ENCODE measurements at regions not wholly inside any gene's neighbourhood (a gene's known extent, or its start where the extent isn't known, plus 50 kb on each side); places are given as distances from the start of the nearest gene placed in this dataset.
"Not testable (repeated sequence)": the region's sequence is repeated elsewhere in the genome, so short reads cannot be mapped to it uniquely, and the experiment has no call there.

GRCh38 chr15:59894835-59895234 is 109.3 kb upstream of the FOXB1 start:
- no peak for DNase-seq

GRCh38 chr15:59892985-59893384 is 111.1 kb upstream of the FOXB1 start:
- no peak for DNase-seq

- not testable (repeated sequence) for DNase-seq
Measured at GRCh38 chr15:59887870-59888269, 116.2 kb upstream of the FOXB1 start.

- no peak for DNase-seq
Measured at GRCh38 chr15:59887211-59887610, 116.9 kb upstream of the FOXB1 start.

GRCh38 chr15:59886441-59886840 is 117.7 kb upstream of the FOXB1 start:
- DNase-seq = no peak

GRCh38 chr15:59885832-59886231 is 118.3 kb upstream of the FOXB1 start:
- no peak for DNase-seq

- no peak for DNase-seq
Measured at GRCh38 chr15:59879506-59880265, 124.4 kb upstream of the FOXB1 start.

GRCh38 chr15:59876140-59876539 is 128.0 kb upstream of the FOXB1 start:
- no peak for DNase-seq

- DNase-seq = no peak
Measured at GRCh38 chr15:59873644-59874272, 130.4 kb upstream of the FOXB1 start.

GRCh38 chr15:59867086-59867855 is 136.8 kb upstream of the FOXB1 start:
- DNase-seq = no peak

GRCh38 chr15:59866642-59867041 is 137.5 kb upstream of the FOXB1 start:
- no peak for DNase-seq

- DNase-seq = no peak
Measured at GRCh38 chr15:59862191-59863155, 141.6 kb upstream of the FOXB1 start.

- DNase-seq = no peak
Measured at GRCh38 chr15:59847968-59848367, 156.1 kb upstream of the FOXB1 start.

GRCh38 chr15:59845942-59846499 is 156.9 kb upstream of the BNIP2 start:
- DNase-seq = no peak

GRCh38 chr15:59843609-59844008 is 154.5 kb upstream of the BNIP2 start:
- DNase-seq = no peak

GRCh38 chr15:59841036-59841435 is 151.9 kb upstream of the BNIP2 start:
- DNase-seq = no peak

GRCh38 chr15:59839906-59840305 is 150.8 kb upstream of the BNIP2 start:
- DNase-seq = no peak

- DNase-seq = no peak
Measured at GRCh38 chr15:59838900-59839299, 149.8 kb upstream of the BNIP2 start.

- DNase-seq = no peak
Measured at GRCh38 chr15:59835776-59836175, 146.7 kb upstream of the BNIP2 start.

- DNase-seq = no peak
Measured at GRCh38 chr15:59834528-59834927, 145.4 kb upstream of the BNIP2 start.

GRCh38 chr15:59833366-59833765 is 144.2 kb upstream of the BNIP2 start:
- DNase-seq = no peak

GRCh38 chr15:59830873-59831272 is 141.8 kb upstream of the BNIP2 start:
- no peak for DNase-seq

Measured in activated CD8-positive, alpha-beta memory T cell treated with anti-CD3 and anti-CD28 coated beads, Interleukin-2, amount 50 U/mL, for 4 hours (primary cell).